GM21423 (cell line): ENCODE measurements at regions not wholly inside any gene's neighbourhood (a gene's known extent, or its start where the extent isn't known, plus 50 kb on each side); places are given as distances from the start of the nearest gene placed in this dataset.
"Not testable (repeated sequence)": the region's sequence is repeated elsewhere in the genome, so short reads cannot be mapped to it uniquely, and the experiment has no call there.

Experiments used
- ATAC-seq: cut with Tn5 transposase; IDR thresholded peaks from one replicate; pipeline ENCODE4 v1.9.1; 2021; ENCODE audit warnings: mild to moderate bottlenecking, moderate library complexity; ENCODE audit not compliant: unreplicated experiment

DNA sequence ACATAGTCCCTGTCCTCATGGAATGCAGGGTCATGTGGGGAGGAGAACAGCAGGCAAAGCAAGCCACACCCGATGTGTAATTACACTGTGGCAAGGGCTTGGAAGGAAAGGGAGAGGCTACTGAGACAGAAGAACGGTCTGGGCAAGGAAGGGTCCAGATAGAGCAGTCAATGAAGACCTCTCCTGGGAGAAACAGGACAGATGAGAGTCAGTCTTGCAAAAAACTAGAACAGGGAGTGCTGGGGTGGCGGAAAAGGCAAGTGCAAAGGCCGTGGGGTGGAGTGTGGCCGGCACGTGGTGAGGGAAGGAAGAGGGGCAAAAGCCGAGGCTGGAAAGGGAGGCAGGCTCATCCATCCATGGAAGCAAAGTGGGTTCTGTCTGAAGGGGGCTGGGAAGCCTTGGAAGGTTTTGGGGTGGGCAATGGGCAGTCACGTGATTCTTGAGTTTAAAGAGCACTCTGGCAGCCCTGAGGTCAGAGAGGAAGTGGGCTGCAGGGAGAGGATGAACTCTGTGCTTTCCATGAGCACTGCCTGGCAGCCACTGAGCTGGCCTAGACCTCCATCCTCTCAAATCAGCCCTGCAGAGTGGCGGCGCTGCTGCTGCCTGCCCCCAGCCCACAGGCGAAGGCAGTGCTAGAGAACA lies 182.2 kb downstream of the INHBB start:
- ATAC-seq, result no peak

GRCh38 chr2:120528693-120529076 lies 182.7 kb downstream of the INHBB start:
- no peak for ATAC-seq

- no peak for ATAC-seq
Observed at GRCh38 chr2:120530781-120531180, 184.8 kb downstream of the INHBB start.

GRCh38 chr2:120531365-120531764 lies 185.4 kb downstream of the INHBB start:
- no peak for ATAC-seq

- ATAC-seq, result no peak
Observed at GRCh38 chr2:120531863-120532600, 186.1 kb downstream of the INHBB start.

- ATAC-seq, result no peak
Observed at GRCh38 chr2:120533625-120534024, 187.7 kb downstream of the INHBB start.

DNA sequence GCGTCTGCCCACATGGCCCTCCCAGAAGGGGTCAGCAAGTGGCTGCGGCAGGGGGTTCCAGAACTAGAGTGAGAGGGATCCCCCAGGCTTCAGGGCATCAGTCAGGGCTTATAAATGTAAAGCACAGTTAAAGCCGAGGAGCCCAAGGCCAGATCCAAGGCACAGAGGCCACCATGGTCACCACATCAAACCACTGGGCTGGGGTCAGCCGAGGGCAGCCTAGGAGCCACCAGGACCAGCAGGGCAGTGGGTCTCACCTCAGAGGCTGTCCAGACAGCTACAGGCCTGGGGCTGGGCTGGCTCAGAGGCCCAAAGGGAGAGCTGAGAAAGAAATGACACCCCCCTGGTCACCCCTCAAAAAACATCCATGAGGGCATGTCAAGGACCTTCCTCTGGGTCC lies 188.5 kb downstream of the INHBB start:
- ATAC-seq, result no peak

GRCh38 chr2:120535081-120535480 lies 189.1 kb downstream of the INHBB start:
- ATAC-seq, result no peak

- ATAC-seq, result no peak
Observed at GRCh38 chr2:120536141-120536540, 190.2 kb downstream of the INHBB start.

DNA sequence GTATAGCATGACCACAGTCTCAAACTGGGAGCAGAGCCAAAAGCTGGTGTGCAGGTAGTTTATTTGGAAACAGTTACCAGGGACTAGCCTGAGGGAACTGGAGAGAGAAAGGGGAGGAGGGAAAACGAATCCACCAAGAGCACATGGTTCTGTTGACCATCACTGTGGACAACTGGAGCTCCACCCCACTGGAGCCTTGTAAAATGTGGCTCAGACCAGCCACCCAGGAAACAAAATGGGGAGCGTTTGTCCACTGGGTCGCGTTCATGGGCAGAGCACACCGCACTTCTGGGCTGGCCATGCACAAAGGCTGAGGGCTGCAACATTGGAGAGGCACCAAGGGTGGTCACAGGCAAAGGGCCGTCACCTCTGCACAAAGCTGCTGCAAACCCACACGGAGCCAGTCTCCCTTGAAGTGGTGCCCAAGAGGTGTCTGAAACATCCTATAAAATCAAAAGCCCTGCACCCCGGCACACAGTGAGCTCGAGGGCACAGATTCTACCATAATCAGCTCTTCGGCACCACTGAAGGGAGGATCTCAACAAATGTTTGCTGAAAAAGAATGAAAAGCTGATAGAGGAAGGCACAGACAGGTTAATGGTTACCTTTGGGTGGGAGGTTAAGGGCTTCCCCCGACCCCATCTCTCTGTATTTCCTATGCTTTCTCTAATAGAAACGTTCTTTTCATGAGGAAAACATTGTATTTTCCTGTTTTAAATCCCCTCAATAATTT lies 192.9 kb downstream of the INHBB start:
- ATAC-seq, result no peak

DNA sequence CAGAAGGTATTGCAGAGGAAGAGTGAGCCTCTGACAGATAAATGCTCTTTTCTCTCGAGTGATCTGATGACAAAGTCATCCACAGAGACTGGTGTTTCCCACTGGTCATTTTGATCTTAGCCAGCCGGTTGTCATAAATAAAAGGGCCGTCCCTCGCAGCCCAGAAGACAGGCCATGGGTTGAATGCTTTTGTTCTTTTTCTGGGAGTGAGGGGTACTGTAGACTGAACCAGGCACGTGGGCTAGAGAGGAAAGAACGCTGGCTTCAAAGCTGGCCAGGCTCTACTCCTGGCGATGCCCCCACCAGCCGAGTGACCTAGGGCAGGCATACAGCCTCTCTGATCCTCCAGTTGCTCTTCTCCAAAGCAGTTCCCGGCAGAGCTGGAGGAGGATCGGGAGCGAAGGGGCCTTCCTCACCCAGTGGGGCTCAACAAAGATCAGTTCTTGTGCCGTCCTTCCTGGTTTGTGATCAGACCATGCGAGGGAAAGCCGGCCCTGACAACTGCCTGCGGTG lies 193.5 kb downstream of the INHBB start:
- no peak for ATAC-seq

DNA sequence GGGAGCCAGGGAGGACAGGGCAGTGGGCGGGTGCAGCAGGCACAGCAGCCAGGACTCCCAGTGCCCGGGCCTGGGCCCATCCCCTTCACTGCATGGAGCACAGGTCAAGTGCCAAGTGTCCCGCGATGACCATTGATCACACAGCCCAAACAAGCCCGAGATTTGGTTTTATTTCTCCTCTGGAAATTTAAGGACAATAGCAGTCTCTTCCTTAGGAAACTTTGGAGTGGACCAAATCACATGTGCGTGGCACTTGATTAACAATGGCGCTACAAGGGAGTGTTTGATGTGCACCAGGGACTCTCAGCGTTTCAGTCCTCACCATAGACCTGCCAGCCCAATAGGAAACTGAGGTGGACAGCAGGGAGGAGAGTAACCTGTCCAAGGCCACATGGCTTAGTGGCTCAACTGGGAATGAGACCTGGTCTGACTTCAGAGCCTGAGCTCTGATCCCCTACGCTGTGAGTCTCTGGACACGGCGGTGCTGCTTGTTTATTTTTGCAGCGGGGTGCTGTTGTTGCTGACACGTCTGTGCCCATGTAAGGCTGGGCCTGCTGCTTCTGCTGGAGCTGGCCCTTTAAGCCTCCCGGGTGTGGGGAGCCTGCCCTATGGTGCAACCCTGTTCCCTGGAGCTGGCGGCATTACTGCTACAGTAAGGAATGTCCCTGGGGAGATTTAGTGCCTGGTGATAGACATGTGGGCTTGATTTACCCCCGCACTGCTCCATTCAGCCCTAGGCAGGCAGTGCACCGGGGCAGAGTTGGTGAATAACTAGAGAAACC lies 194.2 kb downstream of the INHBB start:
- ATAC-seq, result no peak

- no peak for ATAC-seq
Observed at GRCh38 chr2:120540719-120541552, 194.7 kb upstream of the GLI2 start.

GRCh38 chr2:120541553-120541932 lies 194.1 kb upstream of the GLI2 start:
- ATAC-seq, result no peak

- no peak for ATAC-seq
Observed at GRCh38 chr2:120541972-120542670, 193.5 kb upstream of the GLI2 start.

GRCh38 chr2:120542911-120543527 lies 192.6 kb upstream of the GLI2 start:
- no peak for ATAC-seq

DNA sequence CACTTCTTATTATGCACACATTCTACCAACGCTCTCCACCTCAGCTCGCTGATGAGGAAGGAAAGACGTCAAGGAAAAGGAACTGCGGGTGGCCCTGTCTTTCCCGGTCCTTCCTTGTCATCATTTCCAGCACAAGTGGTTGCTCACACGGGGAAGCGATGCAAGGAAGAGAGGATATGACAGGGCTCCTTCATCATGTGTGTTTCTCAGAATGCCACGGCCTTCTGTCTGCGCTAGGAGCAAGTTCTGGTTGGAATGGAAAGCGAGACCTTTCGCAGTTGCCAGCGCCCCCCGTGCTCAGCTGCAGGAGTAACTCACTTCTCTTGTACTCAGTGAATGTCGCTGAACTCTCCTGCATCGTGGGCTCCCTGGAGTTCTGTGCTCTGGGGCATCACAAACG lies 191.8 kb upstream of the GLI2 start:
- ATAC-seq, result no peak

GRCh38 chr2:120544522-120544921 lies 191.1 kb upstream of the GLI2 start:
- no peak for ATAC-seq

- ATAC-seq, result not testable (repeated sequence)
Observed at GRCh38 chr2:120545007-120545406, 190.7 kb upstream of the GLI2 start.
